GM12878 (cell line): ENCODE measurements at regions not wholly inside any gene's neighbourhood (a gene's known extent, or its start where the extent isn't known, plus 50 kb on each side); places are given as distances from the start of the nearest gene placed in this dataset.

Experiments
- BCL11A ChIP-seq: IDR thresholded peaks from 2 replicates; pipeline ENCODE4 v1.6.1; 2011; ENCODE audit warnings: low read depth, low read length
- DPF2 ChIP-seq: fragments of 450-650 bp; IDR thresholded peaks from 2 replicates; pipeline ENCODE4 v1.6.1; 2017; ENCODE audit warnings: mild to moderate bottlenecking
- EZH2 ChIP-seq: IDR thresholded peaks from 2 replicates; pipeline ENCODE4 v1.6.1; 2012; ENCODE audit warnings: low read depth, mild to moderate bottlenecking, control low read depth, inconsistent platforms, low read length, borderline replicate concordance; ENCODE audit not compliant: control insufficient read depth
- FOXK2 ChIP-seq: fragments of 450-650 bp; IDR thresholded peaks from 2 replicates; pipeline ENCODE4 v1.6.1; 2017; ENCODE audit warnings: mild to moderate bottlenecking, moderate library complexity
- HDAC2 ChIP-seq: fragments of 200-600 bp; sonication (generic); IDR thresholded peaks from 2 replicates; pipeline ENCODE4 v1.6.1; 2017
- NR2C2 ChIP-seq: IDR thresholded peaks from 2 replicates; pipeline ENCODE4 v1.6.1; 2011; ENCODE audit warnings: borderline replicate concordance, low read depth; ENCODE audit not compliant: control insufficient read depth, insufficient read length
- POLR2A ChIP-seq: IDR thresholded peaks from 2 replicates; pipeline ENCODE4 v1.6.1; 2011; ENCODE audit warnings: low read depth, mild to moderate bottlenecking, low read length
- POLR2AphosphoS5 ChIP-seq: IDR thresholded peaks from 2 replicates; pipeline ENCODE4 v1.6.1; 2011; ENCODE audit warnings: mild to moderate bottlenecking, low read length, inconsistent platforms
- RB1 ChIP-seq: fragments of 450-650 bp; formaldehyde crosslinking; IDR thresholded peaks from 2 replicates; pipeline ENCODE4 v1.6.1; 2017; ENCODE audit warnings: mild to moderate bottlenecking, borderline replicate concordance
- RCOR1 ChIP-seq: conservative IDR thresholded peaks from 2 replicates; pipeline ENCODE4 v1.6.1; 2012; ENCODE audit warnings: low read depth, low read length, improper control_type of control experiment
- TF ChIP-seq, protein P1 (sequence below), 3 experiments: IDR thresholded peaks in 2 of 3; conservative IDR thresholded peaks in 1 of 3; 2 replicates each; pipeline ENCODE4 v1.5.1; 2011; ENCODE audit warnings: low read depth in 3 of 3, low read length in 3 of 3, mild to moderate bottlenecking in 3 of 3, control low read depth in 2 of 3, moderate library complexity in 2 of 3, inconsistent platforms in 1 of 3, mixed read lengths in 1 of 3; ENCODE audit not compliant: control insufficient read depth in 2 of 3, insufficient read depth in 1 of 3; ENCODE audit errors: extremely low read depth in 1 of 3
- TF ChIP-seq, protein P2 (sequence below): fragments of 450-650 bp; IDR thresholded peaks from 2 replicates; pipeline ENCODE4 v1.6.1; 2014; ENCODE audit warnings: mild to moderate bottlenecking

DNA sequence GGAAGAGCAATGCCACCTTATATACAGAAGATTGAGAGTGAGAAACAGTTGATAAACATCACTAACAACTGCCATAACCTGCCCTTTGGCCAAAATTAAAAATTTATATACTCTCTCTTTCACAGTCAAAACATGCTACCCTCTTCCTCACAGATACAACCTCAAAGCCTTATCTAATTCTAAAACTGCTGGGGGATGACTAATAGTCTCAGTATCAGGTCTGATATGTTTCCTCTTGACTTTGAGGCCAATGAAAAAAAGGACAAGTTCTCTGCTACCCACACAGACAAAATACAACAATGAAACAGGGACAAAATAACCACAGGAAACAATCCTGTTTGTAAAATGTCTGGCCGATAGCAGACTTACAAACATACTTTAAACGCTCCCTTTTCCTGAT lies 485.6 kb upstream of the NUDT12 start:
- TF ChIP-seq, protein P1, sequence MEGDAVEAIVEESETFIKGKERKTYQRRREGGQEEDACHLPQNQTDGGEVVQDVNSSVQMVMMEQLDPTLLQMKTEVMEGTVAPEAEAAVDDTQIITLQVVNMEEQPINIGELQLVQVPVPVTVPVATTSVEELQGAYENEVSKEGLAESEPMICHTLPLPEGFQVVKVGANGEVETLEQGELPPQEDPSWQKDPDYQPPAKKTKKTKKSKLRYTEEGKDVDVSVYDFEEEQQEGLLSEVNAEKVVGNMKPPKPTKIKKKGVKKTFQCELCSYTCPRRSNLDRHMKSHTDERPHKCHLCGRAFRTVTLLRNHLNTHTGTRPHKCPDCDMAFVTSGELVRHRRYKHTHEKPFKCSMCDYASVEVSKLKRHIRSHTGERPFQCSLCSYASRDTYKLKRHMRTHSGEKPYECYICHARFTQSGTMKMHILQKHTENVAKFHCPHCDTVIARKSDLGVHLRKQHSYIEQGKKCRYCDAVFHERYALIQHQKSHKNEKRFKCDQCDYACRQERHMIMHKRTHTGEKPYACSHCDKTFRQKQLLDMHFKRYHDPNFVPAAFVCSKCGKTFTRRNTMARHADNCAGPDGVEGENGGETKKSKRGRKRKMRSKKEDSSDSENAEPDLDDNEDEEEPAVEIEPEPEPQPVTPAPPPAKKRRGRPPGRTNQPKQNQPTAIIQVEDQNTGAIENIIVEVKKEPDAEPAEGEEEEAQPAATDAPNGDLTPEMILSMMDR (IDR thresholded peaks at IDR 0.05 in 2 of 3, conservative IDR thresholded peaks at IDR 0.05 in 1 of 3; ENCODE audit: control insufficient read depth in 2 of 3, extremely low read depth in 1 of 3, insufficient read depth in 1 of 3, low read depth in 3 of 3, low read length in 3 of 3): no peak
- TF ChIP-seq RCOR1: no peak
- no peak for TF ChIP-seq NR2C2
- no peak for TF ChIP-seq DPF2
- TF ChIP-seq BCL11A: no peak
- no peak for TF ChIP-seq HDAC2
- TF ChIP-seq, protein P2, sequence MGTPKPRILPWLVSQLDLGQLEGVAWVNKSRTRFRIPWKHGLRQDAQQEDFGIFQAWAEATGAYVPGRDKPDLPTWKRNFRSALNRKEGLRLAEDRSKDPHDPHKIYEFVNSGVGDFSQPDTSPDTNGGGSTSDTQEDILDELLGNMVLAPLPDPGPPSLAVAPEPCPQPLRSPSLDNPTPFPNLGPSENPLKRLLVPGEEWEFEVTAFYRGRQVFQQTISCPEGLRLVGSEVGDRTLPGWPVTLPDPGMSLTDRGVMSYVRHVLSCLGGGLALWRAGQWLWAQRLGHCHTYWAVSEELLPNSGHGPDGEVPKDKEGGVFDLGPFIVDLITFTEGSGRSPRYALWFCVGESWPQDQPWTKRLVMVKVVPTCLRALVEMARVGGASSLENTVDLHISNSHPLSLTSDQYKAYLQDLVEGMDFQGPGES: no peak
- no peak for TF ChIP-seq POLR2A
- TF ChIP-seq EZH2: no peak
- TF ChIP-seq POLR2AphosphoS5: no peak
- TF ChIP-seq FOXK2: no peak
- no peak for TF ChIP-seq RB1
